NCI-H748 treated with DMSO at 0.1 percent for 48 hours (cell line): ENCODE measurements at regions not wholly inside any gene's neighbourhood (a gene's known extent, or its start where the extent isn't known, plus 50 kb on each side); places are given as distances from the start of the nearest gene placed in this dataset.

Experiments used
- DNase-seq: peaks from one replicate; lab custom pipeline; 2025; lab: John Stamatoyannopoulos, UW

DNA sequence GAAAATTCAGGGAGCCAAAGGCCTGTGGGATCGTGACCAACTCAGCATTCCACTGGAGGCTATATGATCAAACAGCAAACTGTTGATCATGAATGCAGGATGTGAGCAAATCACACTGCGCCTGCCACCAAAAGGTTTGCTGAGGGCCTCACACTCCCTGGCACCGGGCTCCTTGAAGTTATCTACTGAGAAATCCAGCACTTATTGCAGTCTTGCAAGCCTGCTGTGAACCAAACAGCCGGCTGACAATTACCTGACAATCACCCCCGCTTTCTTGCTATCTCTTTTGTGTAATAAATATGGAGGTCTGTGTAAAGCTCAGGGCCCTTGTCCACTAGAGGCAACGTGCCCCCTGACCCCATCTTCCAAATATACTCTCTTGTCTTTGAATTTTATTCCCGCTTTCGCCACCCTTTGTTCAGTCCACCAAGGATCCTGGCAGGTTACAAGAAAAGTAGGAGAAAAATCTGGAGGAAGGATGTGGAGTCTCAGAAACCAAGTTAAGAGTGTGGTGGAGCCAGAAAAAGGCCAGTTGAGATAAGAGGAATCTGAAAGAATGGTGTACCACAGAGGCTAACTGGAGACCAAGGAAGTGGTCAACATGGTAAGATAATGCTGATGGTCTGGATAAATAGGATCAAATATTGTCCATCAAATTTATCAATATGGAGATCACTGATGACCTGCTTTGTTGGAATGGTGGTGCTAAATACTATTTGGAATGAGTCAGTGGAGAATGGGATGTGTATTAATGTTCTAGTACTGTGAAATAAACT, 229.2 kb downstream of the ALX1 start:
- DNase-seq: no peak

DNA sequence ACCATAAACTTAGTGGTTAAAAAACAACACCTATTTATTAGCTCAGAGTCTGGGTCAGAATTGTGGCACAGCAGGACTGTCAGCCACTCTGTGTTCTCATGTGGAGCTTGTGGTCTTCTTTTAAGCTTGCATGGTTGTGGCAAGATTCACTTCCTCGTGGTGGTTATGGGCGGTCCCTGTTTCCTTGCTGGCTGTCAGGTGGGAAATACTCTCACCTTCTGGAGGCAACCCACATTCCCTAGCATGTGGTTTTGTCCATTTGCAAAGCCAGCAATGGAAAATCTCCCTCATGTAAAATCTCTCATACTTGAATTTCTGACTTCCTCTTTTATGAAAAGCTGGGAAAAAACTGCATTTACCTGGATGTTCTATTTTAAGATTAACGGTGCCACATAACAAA, 229.8 kb downstream of the ALX1 start:
- DNase-seq: no peak

DNA sequence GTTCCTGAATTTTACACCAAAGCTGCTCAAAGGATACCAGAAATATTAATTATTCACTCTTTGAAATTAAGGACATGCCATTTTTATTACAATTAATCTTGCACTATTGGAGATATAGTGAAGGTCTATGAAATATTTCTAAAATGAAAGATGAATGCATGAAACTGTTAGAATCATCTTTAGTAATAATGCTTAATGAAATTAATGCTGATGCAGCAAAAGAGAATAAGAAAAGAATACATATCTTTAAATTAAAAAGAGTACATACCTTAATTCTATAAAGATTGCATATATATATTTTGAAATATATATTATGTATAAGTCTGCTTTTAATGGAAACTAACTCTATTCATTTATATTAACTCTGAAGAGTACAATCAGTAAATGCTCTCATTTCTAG, 236.0 kb downstream of the ALX1 start:
- no peak for DNase-seq

DNA sequence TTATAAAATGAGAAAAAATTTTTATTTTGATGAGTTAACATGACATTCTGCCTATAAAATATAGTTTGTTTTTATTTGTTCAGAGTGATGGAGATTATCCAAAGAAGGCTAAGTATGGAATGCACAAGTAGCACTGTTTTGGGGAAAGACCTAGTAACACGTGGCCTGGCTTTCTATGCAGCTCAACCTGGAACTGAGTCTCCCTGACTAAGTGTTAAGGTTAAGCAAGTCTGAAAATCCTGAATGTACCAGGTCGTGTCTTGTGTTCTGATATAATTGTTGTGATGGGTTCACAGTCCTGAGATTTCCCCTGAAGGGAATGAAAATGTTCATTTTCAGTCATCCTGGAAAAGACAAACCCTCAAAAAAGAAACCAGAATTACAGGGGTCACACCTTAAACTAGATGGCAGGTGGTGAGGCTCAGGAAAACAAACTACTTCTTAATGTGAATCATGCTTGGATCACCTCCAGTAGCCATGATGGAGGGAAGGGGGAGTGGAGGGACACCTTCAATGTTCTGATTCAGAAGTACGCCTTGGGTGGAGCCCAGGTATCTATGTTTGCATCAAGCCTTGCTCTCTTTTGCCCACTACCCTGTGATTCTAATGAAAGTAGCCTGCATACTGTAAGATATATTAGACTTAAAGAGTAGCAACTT, 236.8 kb downstream of the ALX1 start:
- DNase-seq: no peak

DNA sequence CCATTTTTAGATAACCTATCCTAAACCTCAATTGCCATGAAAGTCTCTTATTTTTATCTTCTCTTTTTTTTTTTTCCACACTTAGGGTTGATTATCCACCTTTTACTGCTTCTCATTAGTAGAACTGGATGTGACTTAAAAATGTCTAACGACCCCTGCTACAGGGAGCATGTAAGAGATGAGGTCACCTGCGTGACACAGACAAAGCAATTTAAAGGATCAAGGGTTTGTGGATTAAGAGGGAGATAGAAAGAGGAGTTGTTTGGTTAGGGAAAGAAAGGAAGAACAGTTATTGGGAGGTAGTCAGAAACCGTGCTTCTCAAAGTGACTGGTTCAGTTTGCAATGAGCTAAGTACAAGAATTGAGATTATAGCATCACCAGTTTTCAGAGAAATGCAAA, 239.1 kb downstream of the ALX1 start:
- no peak for DNase-seq

DNA sequence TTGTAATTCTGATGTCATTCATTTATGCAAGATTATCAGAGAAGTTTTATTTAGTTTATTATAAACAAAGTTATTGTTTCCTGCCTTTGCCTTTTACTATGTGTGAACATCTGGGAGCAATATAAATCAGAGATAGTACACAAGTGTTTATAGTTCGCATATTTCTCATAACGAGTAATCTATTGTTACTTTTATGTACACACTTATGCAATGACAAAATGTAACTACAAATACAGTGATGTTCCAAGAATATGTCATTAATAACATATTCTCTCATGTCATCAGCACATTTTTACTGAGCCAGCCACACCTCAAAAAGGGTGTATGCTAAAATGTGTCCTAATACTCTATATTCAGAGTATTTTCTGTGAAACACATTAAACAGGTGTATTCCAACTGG, 243.2 kb downstream of the ALX1 start:
- no peak for DNase-seq

DNA sequence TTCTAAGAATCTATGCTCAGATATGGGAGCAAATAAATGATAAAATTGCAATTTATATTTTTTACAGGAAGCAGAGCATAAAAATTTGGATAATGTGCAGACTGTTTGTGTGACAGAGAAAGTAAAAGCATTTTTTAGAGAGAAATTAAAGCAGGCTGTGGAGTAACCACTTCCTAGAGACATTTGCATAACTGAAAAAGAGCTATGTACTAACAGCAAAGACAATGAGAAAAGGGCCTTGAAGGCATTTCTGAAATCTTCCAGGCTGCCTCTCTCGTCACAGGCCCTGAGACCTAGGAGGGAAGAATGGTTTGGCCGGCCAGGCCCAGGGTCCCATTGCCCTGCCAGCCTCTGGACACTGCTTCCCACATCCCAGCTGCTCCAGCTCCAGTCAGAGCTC, 247.2 kb downstream of the ALX1 start:
- DNase-seq: no peak

DNA sequence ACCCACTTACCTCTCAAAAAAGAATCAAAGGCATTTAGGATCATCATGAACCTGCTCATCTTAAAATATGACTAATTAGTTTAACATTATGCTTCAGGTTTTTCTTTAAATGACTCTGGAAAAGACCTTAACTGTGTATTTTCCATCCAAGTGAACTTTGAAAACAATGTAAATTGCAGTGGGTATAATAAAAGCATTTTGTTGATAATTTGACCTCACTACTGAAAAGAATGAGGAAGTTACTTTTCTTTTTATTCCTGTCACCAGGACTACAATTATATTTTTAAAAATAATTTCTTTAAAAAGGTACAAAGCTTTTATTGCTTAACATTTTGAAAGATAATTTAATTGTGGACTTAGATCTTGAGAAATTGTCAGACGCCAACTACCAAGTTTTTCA, 249.9 kb downstream of the ALX1 start:
- DNase-seq: no peak

DNA sequence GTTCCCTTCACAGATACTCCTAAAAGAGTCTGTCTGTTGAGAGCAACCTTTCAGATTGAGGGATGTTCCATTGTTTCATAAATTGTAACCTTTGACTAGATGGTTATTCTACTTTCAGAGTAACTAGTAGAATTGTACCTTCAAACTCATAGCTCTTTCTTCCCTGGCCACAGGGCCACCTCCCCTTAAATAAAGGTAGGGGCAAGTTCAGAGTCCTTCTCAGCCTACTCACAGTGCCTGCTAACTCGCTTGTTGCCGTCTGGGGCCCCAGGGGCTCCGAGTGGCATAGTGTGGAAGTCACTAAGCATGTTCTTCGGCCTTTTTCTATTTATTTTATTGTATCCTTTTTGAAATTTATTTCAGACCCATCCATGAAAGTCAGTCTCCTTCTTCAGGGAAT, 250.4 kb downstream of the ALX1 start:
- DNase-seq: no peak

DNA sequence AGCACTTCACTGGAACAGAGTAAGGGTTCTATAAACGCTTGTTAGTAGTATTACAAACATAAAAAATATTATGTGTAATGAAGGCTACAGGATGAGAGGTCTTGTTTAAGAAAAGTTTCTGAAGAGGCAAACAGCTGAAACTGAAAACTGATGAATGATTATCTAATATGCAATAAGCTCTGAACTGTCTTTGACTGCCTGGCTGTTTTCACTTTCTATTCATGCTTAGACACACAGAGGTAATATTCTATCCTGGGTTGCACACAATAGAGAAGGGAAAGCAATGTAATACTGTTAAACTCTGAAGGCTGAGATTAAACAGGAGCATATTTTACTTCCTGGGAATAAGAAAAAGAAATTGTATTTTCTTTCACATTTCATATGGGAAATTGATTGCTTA, 251.3 kb downstream of the ALX1 start:
- DNase-seq: no peak

DNA sequence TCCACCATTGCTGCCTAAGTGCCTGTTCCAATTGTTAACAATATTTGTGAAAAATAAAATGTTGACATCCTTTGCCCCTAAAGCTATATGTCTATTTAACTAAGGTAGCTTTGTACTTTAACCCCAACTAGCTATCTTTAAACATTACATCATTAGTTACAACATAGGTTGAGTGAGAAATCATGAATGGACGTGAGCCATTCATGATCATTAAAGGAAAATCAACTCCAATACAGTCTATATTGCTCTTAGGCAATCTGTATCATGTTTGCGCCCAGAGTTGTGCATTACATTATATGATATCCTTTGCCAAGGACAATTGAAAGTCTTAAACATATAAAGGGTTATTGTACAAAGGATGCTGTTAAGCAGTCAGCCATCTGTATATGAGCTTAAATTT, 269.6 kb downstream of the ALX1 start:
- no peak for DNase-seq

DNA sequence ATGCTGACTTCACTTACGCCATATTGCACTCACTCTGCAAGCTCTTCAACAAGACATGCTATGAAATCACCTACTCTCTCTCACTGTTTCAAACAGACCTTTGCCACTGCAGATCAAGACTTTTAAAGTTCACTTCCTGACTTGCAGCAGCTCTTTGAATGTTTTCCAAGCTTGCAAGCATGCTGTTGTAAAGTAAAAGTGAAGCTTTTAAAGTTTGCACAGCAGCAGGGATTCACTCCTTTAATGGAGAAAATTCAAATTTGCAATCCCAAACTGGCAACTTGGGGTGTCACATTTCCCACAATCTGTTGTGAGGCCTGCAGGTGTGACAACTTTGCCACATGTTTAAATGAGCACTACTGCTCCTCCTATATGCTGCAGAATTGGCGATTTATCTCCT, 270.9 kb downstream of the ALX1 start:
- no peak for DNase-seq

DNA sequence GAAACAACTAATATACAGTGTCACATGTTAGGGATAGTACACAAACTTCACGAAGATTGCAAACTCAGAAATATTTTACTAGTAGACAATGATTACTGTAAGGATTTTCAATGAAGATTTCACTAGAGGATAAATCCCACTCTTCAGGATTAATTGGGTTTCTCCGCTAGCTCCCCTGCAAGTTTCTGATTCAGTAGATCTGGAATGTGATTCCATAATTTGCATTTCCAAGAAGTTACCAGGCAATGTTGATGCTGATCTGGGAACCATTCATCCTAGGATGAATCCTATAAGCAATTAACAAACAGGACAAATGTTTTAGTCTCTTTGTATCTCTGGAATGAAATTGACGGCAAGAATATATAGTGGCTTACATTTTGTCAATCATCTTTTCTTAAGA, 272.4 kb downstream of the ALX1 start:
- DNase-seq: no peak

DNA sequence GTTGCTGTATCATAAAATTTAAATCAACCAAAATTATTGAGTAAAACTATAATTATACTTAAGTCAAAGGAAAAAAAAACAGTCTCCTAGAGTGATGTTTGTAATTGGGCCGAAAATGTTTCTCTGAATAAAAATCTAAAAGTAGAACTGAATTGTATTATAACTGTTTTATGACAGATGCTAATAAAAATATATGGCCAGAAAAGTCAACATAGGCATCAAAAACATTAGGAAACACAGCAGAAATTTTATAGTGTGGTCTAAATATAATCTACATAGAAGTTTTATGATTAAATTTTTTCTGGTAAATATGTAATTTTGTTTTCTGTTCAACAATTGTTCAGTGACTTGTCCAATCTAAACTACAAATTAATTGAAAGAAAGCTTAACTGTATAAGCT, 277.8 kb downstream of the ALX1 start:
- no peak for DNase-seq

DNA sequence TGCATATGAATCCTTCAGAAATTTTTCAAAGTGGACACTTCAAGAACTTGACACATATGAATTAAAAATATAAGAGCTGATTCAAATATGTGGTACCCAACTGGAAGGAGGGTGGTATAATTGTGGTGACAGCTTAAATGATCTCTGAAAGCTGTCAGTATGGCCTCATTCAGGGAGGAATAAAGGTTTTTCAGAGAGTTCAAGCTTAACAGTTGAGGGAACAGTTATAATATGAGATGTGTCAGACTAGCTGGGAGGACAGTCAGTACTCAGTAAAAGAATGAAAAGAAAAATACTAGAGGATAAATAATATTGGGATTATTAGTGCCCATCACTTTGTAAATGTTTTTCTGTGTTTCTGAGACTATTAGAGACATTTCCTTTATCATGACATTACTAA, 277.5 kb downstream of the RASSF9 start:
- DNase-seq: no peak

DNA sequence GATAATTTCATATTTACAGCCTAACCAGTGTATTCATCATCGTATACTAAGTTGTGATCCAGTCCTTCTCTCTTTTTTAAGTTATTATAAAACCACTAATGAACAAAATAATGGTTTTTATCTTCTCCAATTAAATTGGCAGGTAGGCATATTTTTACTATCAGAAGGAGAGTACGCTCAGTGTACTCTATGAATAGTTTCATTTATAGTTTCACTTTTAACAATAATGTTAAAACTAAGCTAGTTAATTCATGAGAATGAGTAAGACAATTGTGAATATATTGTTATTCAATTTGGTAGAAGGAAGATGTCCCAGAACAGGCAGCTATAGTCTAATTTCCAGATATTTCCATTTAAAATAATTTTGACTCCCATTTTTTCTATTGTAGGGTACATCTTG, 277.1 kb downstream of the RASSF9 start:
- no peak for DNase-seq

DNA sequence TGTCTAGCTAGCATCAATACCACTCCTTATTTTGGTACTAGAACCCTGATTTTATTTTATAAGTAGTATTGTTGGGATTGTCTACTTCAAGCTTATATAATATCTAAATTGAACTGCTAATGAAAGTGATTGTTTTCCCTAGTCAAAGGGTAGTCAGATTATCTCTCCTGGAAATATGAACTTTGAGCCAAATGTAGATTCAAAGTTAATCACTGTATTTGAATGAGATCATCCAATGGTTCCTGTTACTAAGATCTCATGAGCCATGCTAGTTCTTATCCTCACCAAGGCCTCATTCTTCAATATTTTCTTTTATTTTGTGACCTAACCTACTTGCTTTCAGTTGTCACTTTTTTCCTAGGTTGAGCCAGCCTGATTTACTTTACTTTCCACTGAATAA, 276.7 kb downstream of the RASSF9 start:
- no peak for DNase-seq

DNA sequence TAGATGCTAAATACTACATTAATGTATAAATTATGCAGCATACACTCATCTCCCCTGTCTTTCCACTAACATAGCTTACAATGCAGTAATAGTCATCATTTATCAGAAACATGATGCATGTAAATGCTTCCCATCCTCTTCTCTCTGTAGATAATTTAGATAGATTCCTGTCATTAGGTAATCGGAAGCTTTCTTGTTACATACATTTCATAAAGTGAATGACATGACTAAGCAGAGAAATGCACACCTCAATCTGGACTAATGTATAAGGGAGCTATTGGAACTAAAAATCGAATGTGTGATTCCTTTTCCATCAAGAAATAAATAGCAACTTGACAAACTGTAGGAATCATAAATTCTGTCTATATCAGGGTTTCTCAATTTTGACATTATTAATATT, 273.4 kb downstream of the RASSF9 start:
- no peak for DNase-seq

DNA sequence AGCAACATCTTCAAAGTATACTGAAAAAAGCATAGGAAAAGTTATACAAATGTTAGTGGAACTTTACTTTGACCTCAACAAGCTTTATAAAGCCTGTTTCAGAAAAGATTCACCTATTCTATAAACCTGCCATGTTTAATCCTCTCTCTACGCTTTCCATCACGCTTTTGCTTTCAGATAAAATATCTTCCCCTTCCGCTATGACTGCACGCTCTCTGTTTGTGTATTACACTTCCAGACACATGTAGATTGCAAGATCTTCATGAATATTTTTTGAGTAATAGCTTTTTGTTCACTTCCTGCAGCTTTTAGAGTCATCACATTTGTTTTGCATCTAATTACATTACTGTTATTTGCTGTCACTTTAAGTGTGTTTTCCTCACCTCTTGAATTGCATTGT, 271.4 kb downstream of the RASSF9 start:
- DNase-seq: no peak

DNA sequence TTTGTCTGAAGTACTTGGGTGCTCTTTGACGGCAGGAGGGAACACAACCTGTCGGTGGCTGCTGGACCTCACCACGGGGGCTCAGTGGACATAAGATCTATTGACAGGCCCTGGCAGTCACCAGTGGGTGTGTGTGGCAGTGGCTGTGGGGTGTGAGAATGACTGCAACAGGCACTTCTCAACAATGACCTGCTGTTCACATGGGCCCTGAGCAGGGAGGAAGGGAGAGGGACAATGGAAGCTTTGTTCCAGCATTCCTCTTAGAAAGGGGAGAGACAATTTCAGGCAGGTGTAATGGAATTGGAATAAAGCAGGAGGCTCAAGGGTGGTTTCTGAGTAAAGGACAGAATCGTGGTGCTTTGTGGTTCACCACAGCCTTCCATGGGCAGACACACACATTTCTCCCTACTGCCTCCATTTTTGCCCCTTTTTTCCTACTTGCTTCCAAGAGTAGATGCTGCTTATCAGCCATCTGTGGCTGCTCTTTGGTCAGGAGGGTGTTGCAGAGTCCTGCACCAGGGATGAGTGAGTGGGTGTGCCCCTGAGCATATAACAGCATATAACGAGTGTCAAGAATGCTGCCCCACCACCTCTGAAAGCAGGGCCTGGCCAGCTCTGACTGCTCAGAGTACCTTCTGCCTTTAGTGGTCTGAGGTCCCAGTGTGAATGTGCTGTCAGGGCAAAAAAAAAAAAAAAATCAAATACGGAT, 267.7 kb downstream of the RASSF9 start:
- no peak for DNase-seq

DNA sequence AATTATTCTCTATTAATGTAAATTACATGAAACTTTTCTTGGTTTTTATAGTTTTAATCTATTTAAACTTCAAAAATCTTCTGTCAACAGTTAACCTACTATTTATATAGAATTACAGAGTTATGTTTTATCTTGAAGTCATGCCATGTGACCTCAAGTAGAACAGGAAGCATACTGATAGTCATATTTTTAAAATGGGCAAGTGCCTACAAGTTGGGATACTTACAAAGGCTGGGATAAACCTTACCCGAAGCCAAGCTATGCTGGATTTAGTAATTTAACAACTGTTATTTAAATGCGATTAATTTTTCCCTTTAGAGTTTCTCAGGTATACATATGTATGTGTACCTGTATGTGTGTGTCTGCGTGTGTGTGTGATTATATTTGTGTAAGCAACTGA, 266.9 kb downstream of the RASSF9 start:
- no peak for DNase-seq

DNA sequence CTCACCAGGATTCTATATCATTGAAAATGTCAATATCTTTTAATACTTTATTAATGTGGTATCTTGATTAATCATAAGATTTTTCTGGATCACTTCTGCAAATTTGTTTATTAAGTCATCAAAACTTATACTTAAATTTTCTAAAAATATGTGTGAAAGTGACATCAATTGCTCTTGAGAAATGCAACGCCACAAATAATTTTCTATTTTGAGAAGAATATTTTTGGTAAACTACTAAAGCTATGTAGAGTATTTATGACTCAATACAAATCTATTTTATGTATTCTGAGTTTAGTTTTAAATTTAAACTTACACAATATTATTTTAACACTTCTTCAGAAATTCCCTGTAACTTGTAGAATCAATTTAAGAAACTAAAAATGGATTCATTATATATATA, 263.3 kb downstream of the RASSF9 start:
- no peak for DNase-seq

DNA sequence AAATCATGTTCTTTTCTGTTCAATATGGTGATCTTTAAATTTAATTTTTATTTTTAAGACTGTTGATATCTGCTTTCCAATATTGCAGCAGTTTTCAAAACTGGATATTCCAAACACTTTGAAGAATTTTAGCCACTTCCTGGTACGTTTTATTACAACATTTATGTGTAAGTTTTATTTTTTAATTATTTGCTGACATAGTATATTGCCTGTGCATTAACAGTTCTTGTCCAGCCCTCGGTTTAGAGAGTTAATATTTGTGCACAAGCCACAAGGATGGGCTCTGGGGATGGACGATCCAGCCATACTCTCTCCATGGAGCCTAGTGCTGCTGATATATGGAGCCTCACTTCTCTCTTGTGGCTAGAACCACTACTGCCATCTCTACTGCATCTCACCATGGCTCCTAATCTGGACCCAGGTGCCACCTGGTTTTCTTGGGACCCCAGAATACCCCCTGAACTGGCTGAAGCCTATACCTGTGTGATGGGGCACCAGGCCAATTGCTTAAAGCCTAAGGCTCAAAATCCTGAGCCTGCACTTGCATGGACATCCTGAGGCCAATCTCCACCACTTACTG, 262.5 kb downstream of the RASSF9 start:
- DNase-seq: no peak
